MM.1S (cell line): ENCODE measurements at regions not wholly inside any gene's neighbourhood (a gene's known extent, or its start where the extent isn't known, plus 50 kb on each side); places are given as distances from the start of the nearest gene placed in this dataset.

Source experiments
- DNase-seq: peaks from one replicate; pipeline ENCODE4 v3.0.0-alpha.2; 2015
- H2AFZ ChIP-seq: fragments of 300-600 bp; sonication (generic); 2 replicates; pipeline ENCODE4 v1.6.0; 2016; ENCODE audit warnings: antibody characterized with exemption, low read length
- H3F3A ChIP-seq: fragments of 300-600 bp; sonication (generic); 2 replicates; pipeline ENCODE4 v1.6.1; 2016; ENCODE audit warnings: mild to moderate bottlenecking, antibody characterized with exemption, low read length, moderate library complexity, mixed read lengths; ENCODE audit not compliant: insufficient read depth
- H3K27ac ChIP-seq: fragments of 300-600 bp; sonication (generic); 2 replicates; pipeline ENCODE4 v1.5.1; 2016; ENCODE audit warnings: mild to moderate bottlenecking, low read length
- H3K27me3 ChIP-seq: fragments of 300-600 bp; sonication (generic); replicated peaks from 2 replicates; pipeline ENCODE4 v1.6.0; 2016; ENCODE audit warnings: low read length; ENCODE audit not compliant: insufficient read depth
- H3K36me3 ChIP-seq: fragments of 300-600 bp; sonication (generic); replicated peaks from 2 replicates; pipeline ENCODE4 v1.6.1; 2016; ENCODE audit warnings: mild to moderate bottlenecking, low read length, mixed read lengths; ENCODE audit not compliant: insufficient read depth
- H3K4me1 ChIP-seq: fragments of 300-600 bp; sonication (generic); 2 replicates; pipeline ENCODE4 v1.6.1; 2016; ENCODE audit warnings: low read length, mixed read lengths
- H3K4me2 ChIP-seq: fragments of 300-600 bp; sonication (generic); 2 replicates; pipeline ENCODE4 v1.6.0; 2016; ENCODE audit warnings: low read depth, low read length
- H3K4me3 ChIP-seq: fragments of 300-600 bp; sonication (generic); 2 replicates; pipeline ENCODE4 v1.5.1; 2016; ENCODE audit warnings: low read length, mixed read lengths
- H3K79me2 ChIP-seq: fragments of 300-600 bp; sonication (generic); 2 replicates; pipeline ENCODE4 v1.6.1; 2016; ENCODE audit warnings: mixed run types, low read length, mixed read lengths
- H3K9ac ChIP-seq: fragments of 300-600 bp; sonication (generic); 2 replicates; pipeline ENCODE4 v1.6.1; 2016; ENCODE audit warnings: low read length, mixed read lengths
- H3K9me2 ChIP-seq: fragments of 300-600 bp; sonication (generic); replicated peaks from 2 replicates; pipeline ENCODE4 v1.6.1; 2016; ENCODE audit warnings: mild to moderate bottlenecking, low read length, mixed read lengths; ENCODE audit not compliant: insufficient read depth
- H3K9me3 ChIP-seq: fragments of 300-600 bp; sonication (generic); replicated peaks from 2 replicates; pipeline ENCODE4 v1.6.1; 2016; ENCODE audit warnings: mild to moderate bottlenecking, low read length, mixed read lengths; ENCODE audit not compliant: insufficient read depth
- H4K20me1 ChIP-seq: fragments of 300-600 bp; sonication (generic); 2 replicates; pipeline ENCODE4 v1.6.1; 2016; ENCODE audit warnings: mild to moderate bottlenecking, low read length, moderate library complexity, mixed read lengths; ENCODE audit not compliant: insufficient read depth
- CTCF ChIP-seq: fragments of 300-600 bp; sonication (generic); IDR thresholded peaks from 2 replicates; pipeline ENCODE4 v1.5.1; 2016; ENCODE audit warnings: antibody characterized with exemption, low read length, mixed read lengths
- EZH2 ChIP-seq: fragments of 300-600 bp; sonication (generic); optimal IDR thresholded peaks from 2 replicates; pipeline ENCODE3; 2017; ENCODE audit warnings: low read depth, mild to moderate bottlenecking, antibody characterized with exemption, low read length, mixed read lengths
- EZH2phosphoT487 ChIP-seq: fragments of 300-600 bp; sonication (generic); IDR thresholded peaks from 2 replicates; pipeline ENCODE4 v1.6.1; 2018; ENCODE audit warnings: antibody characterized with exemption, low read length

GRCh38 chrX:9132036-9132638 lies 98.2 kb upstream of the FAM9B start:
- Histone ChIP-seq H2AFZ (no peak overlapping the region), H3K4me3 (no peak overlapping the region), H3K4me1 (no peaks in the 10 kb centered on the region), H3K79me2 (no peaks in the 10 kb centered on the region), H3K9me2 (no peaks in the 10 kb centered on the region), H3F3A (no peaks in the 10 kb centered on the region), H4K20me1 (no peaks in the 10 kb centered on the region), H3K9ac (no peak overlapping the region), H3K4me2 (no peak overlapping the region), H3K27me3 (no peaks in the 10 kb centered on the region), H3K36me3 (no peaks in the 10 kb centered on the region), H3K27ac (no peak overlapping the region), H3K9me3 (no peaks in the 10 kb centered on the region)
- no peak for TF ChIP-seq EZH2phosphoT487
- no peak for DNase-seq

DNA sequence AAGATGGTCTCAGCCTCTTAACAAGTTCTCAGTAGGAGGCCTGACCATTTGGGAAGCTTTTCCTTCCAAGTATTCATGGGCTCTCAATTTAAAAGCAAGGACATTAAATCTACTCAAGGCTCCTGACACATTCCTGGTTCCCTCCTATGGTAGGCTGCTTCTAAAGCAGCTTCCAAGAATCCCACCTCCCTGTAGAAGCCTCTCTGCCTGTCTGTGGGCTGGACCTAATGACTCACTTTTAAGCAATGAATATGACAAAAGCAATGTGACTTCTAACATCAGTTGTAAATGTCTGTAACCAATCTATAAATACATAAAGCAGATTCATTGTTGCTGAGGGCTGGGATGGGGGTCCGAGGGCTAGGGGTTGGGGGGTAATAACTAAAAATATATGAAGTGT lies 99.5 kb upstream of the FAM9B start:
- Histone ChIP-seq H3K4me3 (no peak overlapping the region), H3K4me1 (no peaks in the 10 kb centered on the region), H4K20me1 (no peaks in the 10 kb centered on the region), H3K9me2 (no peaks in the 10 kb centered on the region), H3K36me3 (no peaks in the 10 kb centered on the region), H3K9me3 (no peaks in the 10 kb centered on the region), H3K9ac (no peak overlapping the region), H3F3A (no peaks in the 10 kb centered on the region), H3K27me3 (no peaks in the 10 kb centered on the region), H3K79me2 (no peaks in the 10 kb centered on the region), H2AFZ (no peak overlapping the region), H3K4me2 (no peak overlapping the region), H3K27ac (no peak overlapping the region)
- no peak for DNase-seq
- no peak for TF ChIP-seq EZH2
- TF ChIP-seq EZH2phosphoT487, result no peak
- no peak for TF ChIP-seq CTCF

GRCh38 chrX:9134366-9134765 lies 100.4 kb upstream of the FAM9B start:
- no peak for TF ChIP-seq EZH2
- TF ChIP-seq EZH2phosphoT487, result no peak
- Histone ChIP-seq H3K4me2 (no peak overlapping the region), H3K79me2 (no peaks in the 10 kb centered on the region), H3F3A (no peaks in the 10 kb centered on the region), H3K4me3 (no peak overlapping the region), H2AFZ (no peak overlapping the region), H3K36me3 (no peaks in the 10 kb centered on the region), H3K9me2 (no peaks in the 10 kb centered on the region), H3K27ac (no peak overlapping the region), H3K4me1 (no peaks in the 10 kb centered on the region), H3K27me3 (no peaks in the 10 kb centered on the region), H3K9ac (no peak overlapping the region), H3K9me3 (no peaks in the 10 kb centered on the region), H4K20me1 (no peaks in the 10 kb centered on the region)
- no peak for DNase-seq

GRCh38 chrX:9135901-9136510 lies 102.1 kb upstream of the FAM9B start:
- H3K27me3 ChIP-seq, result no peaks in the 10 kb centered on the region
- H3K4me2 ChIP-seq, result no peak overlapping the region
- H2AFZ ChIP-seq, result no peak overlapping the region
- TF ChIP-seq EZH2phosphoT487 (no peak), CTCF (no peak), EZH2 (no peak)
- no peaks in the 10 kb centered on the region for H3K36me3 ChIP-seq
- H3K9me2 ChIP-seq, result no peaks in the 10 kb centered on the region
- H4K20me1 ChIP-seq, result no peaks in the 10 kb centered on the region
- H3K79me2 ChIP-seq, result no peaks in the 10 kb centered on the region
- no peak for DNase-seq
- no peak overlapping the region for H3K27ac ChIP-seq
- H3K4me3 ChIP-seq, result no peak overlapping the region
- no peaks in the 10 kb centered on the region for H3F3A ChIP-seq
- no peak overlapping the region for H3K9ac ChIP-seq
- H3K9me3 ChIP-seq, result no peaks in the 10 kb centered on the region
- no peaks in the 10 kb centered on the region for H3K4me1 ChIP-seq
